HEK293 (cell line): ENCODE measurements at regions not wholly inside any gene's neighbourhood (a gene's known extent, or its start where the extent isn't known, plus 50 kb on each side); places are given as distances from the start of the nearest gene placed in this dataset.
A peak's percentile ranks its signal among the peaks of the same experiment; 100 is the strongest.

Source experiments
- CTCF ChIA-PET: fragments of 350-600 bp; formaldehyde crosslinking; extraction: SDS; loops from one replicate; lab custom pipeline; 2021; ENCODE audit warnings: antibody characterized with exemption; lab: Yijun Ruan, JAX
- POLR2A ChIA-PET: fragments of 300-600 bp; formaldehyde crosslinking; extraction: SDS; loops from one replicate; lab custom pipeline; 2020; ENCODE audit warnings: antibody characterized with exemption, inconsistent platforms; lab: Yijun Ruan, JAX
- H3K27ac ChIP-seq: fragments of 200-500 bp; sonication (Bioruptor generic); 2 replicates; pipeline ENCODE4 v1.5.1; 2014; ENCODE audit warnings: low read depth, low read length, control low read depth, inconsistent platforms; ENCODE audit errors: extremely low read depth
- H3K36me3 ChIP-seq, 2 experiments: fragments of 200-500 bp in 1 of 2; sonication (Bioruptor generic) in 1 of 2; 1 replicate in 1 of 2; 2 replicates in 1 of 2; pipeline ENCODE4 v1.5.1; 2014 to 2017; ENCODE audit warnings: inconsistent platforms in 2 of 2, low read length in 2 of 2; ENCODE audit not compliant: control insufficient read depth in 2 of 2, insufficient read depth in 1 of 2
- H3K4me1 ChIP-seq: fragments of 200-500 bp; sonication (Bioruptor generic); 2 replicates; pipeline ENCODE4 v1.5.1; 2014; ENCODE audit warnings: mild to moderate bottlenecking, low read length, inconsistent platforms; ENCODE audit not compliant: control insufficient read depth, insufficient read depth
- H3K4me3 ChIP-seq: 2 replicates; pipeline ENCODE4 v1.5.1; 2011; ENCODE audit warnings: low read depth, mild to moderate bottlenecking, control low read depth, low read length, moderate library complexity
- H3K9me3 ChIP-seq: fragments of 200-500 bp; sonication (Bioruptor generic); 2 replicates; pipeline ENCODE4 v1.5.1; 2014; ENCODE audit warnings: low read depth, low read length, inconsistent platforms; ENCODE audit not compliant: control insufficient read depth, insufficient read depth
- ZBTB26 ChIP-seq: fragments of 450-650 bp; formaldehyde crosslinking; optimal IDR thresholded peaks from 2 replicates; pipeline ENCODE3; 2016; ENCODE audit warnings: missing biosample characterization, mild to moderate bottlenecking, missing genetic modification characterization
- ZNF132 ChIP-seq: fragments of 450-650 bp; formaldehyde crosslinking; IDR thresholded peaks from 2 replicates; pipeline ENCODE4 v1.5.1; 2017; ENCODE audit warnings: missing biosample characterization, missing genetic modification characterization, borderline replicate concordance
- ZNF133 ChIP-seq: fragments of 450-650 bp; formaldehyde crosslinking; IDR thresholded peaks from 2 replicates; pipeline ENCODE4 v1.5.1; 2016; ENCODE audit warnings: missing biosample characterization, missing genetic modification characterization
- ZNF202 ChIP-seq: fragments of 450-650 bp; formaldehyde crosslinking; IDR thresholded peaks from 2 replicates; pipeline ENCODE4 v1.5.1; 2016; ENCODE audit warnings: missing biosample characterization, missing genetic modification characterization, borderline replicate concordance
- ZNF654 ChIP-seq: fragments of 450-650 bp; formaldehyde crosslinking; IDR thresholded peaks from 2 replicates; pipeline ENCODE4 v1.5.1; 2016; ENCODE audit warnings: low read depth, missing biosample characterization, missing genetic modification characterization
- ZNF768 ChIP-seq: fragments of 450-650 bp; formaldehyde crosslinking; IDR thresholded peaks from 2 replicates; pipeline ENCODE4 v1.5.1; 2018; ENCODE audit warnings: missing biosample characterization, mild to moderate bottlenecking, missing genetic modification characterization

- ChIA-PET CTCF (no interaction called here), POLR2A (no interaction called here)
Measured at GRCh38 chrX:66408507-66408906, 230.4 kb downstream of the EDA2R start.

GRCh38 chrX:66410806-66411205 lies 228.1 kb downstream of the EDA2R start:
- POLR2A ChIA-PET = no interaction called here
- Histone ChIP-seq H3K27ac (no peak overlapping the region), H3K4me3 (no peak overlapping the region), H3K36me3 (no peaks in the 10 kb centered on the region), H3K4me1 (no peaks in the 10 kb centered on the region)
- TF ChIP-seq ZBTB26 (tag by site-specific recombination) (no peak), ZNF768 (tag by site-specific recombination) (no peak), ZNF133 (no peak)
- TF ChIP-seq, all 188 proteins: peak for 0
- H3K9me3 ChIP-seq = no peaks in the 10 kb centered on the region
- CTCF ChIA-PET = interaction anchor here (0.9 kb wide), 1 partner anchor 68 kb away, joined by 4 read pairs; no protein-coding TSS in a partner anchor

More at GRCh38 chrX:66408507-66408906, 230.4 kb downstream of the EDA2R start:
- no peaks in the 10 kb centered on the region for H3K9me3 ChIP-seq
- H3K4me3 ChIP-seq = no peak overlapping the region
- TF ChIP-seq ZNF654 (tag by site-specific recombination) = 0 out of 2 replicates have a peak, but pooled peaks have one; percentile 14
- TF ChIP-seq ZNF132 (tag by site-specific recombination) = no peak
- no peak for TF ChIP-seq ZNF202 (tag by site-specific recombination)
- H3K4me1 ChIP-seq = no peaks in the 10 kb centered on the region
- no peak overlapping the region for H3K27ac ChIP-seq
- no peaks in the 10 kb centered on the region for H3K36me3 ChIP-seq
